ENCODE measurements at regions not wholly inside any gene's neighbourhood (a gene's known extent, or its start where the extent isn't known, plus 50 kb on each side); places are given as distances from the start of the nearest gene placed in this dataset.

DNA sequence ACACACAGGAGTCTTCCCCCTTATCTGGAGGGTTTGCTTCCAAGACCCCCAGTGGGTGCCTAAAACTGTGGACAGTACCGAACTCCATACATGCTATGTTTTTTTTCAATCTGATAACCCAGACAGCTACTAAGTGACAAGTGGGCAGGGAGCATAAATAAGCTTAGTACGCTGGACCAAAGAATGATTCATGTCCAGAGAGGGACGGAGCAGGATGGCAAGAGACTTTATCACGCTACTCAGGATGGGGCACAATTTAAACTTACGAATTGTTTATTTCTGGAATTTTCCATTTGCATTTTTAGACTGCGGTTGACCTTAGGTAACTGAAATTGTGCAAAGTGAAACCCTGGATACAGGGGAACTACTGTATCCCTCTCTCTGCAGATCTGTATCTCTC lies 410.0 kb upstream of the MKI67 start:
- no peak for DNase-seq

DNA sequence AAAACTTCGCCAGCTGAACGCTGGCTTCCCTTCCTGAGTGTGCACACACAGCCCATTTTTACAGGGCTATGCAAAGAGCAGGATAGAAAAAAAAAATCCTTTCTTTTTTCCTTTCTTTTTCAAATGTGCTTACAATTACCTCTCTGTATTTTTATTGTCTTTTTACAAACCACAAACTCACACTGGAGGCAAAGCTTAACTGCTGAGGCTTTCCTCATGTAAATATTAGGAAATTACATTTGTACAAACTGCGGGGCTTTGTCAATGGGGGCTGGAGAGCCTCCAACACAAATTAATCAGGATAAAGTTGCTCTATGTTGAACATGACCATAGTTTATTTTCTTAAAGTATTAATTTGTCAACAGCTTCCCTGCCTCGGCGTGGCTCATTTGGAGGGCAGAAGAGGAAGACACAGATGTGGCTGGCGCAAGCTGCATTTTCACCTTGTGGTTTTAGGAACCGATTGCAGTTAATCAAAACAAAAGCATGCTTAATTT lies 411.7 kb upstream of the MKI67 start:
- peak; percentile 46 for DNase-seq

DNA sequence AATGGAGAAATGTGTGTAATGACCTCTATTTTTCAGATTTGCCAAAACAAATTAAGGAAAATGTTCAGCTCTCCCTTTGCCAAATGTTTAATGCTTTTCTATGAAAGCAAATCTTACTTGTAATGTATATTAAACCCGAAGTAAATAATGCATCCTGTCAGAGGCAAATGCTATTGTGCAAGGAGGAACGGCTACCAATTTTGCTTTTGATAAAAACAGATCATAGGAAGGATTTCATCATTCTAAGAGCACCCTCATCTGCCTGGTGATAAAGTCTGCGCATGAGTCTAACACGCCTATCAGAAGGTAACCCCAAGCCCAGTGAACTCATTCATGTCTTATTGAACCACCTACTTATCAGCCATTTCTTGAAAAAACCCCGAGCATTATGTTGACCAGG lies 412.4 kb upstream of the MKI67 start:
- no peak for DNase-seq

DNA sequence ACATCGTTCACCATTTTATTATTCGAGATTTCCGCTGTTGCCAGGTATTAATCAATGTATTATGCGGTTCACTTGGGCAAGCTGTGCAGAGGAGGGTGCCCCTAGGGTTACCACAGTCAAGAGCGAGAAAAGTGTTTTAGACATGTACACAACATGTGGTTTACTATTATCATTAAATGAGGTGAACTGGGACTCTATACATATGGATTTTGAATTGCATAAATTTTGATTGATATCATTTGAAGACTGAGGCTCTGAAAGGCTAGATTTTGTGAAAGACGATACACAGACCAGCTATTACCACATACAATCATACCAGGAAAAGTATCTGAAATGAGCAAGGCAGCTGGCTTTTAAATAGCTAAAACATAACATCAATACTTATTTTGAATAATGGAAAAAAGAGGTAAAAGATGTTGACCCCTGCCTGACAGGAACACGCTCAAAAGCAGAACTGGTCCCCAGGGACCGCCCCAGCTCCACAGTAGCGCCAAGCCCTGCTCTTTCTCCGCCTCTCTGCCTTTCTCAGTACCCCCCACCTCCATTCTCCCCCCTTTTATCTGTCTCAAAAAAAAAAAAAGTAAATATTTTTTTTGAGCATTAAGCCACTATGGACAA lies 413.4 kb upstream of the MKI67 start:
- DNase-seq, result peak; percentile 64

DNA sequence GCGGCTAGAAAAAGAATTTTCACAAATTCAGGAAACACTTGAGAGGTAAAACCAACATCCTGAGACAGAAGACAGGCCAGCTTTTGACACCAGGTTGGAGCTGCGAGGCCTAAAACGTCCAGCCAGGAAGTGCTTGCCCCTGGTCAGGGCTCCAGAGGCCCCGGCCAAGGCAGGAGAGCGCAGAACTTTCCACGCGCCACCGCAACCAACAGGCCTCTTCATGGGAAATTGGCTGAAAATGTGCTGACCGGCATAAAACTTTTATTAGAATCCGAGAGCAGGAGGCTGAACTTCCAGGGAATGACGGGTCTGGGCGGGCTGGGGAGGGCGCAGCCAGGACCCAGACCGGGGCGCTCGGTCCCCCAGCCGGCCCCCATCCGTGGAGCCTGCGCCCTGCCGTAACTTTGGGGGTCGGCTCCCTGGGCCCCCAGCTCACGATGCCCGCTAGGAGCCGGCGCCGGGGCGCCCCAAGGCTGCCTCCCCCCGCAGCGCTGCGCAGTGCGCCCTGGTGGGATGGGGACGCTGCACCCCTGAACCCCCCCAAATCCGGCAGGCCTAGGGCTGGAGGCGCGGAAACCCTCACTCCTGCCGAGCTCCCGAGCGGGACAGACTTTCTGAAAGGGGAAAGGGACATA lies 414.0 kb upstream of the MKI67 start:
- no peak for DNase-seq

DNA sequence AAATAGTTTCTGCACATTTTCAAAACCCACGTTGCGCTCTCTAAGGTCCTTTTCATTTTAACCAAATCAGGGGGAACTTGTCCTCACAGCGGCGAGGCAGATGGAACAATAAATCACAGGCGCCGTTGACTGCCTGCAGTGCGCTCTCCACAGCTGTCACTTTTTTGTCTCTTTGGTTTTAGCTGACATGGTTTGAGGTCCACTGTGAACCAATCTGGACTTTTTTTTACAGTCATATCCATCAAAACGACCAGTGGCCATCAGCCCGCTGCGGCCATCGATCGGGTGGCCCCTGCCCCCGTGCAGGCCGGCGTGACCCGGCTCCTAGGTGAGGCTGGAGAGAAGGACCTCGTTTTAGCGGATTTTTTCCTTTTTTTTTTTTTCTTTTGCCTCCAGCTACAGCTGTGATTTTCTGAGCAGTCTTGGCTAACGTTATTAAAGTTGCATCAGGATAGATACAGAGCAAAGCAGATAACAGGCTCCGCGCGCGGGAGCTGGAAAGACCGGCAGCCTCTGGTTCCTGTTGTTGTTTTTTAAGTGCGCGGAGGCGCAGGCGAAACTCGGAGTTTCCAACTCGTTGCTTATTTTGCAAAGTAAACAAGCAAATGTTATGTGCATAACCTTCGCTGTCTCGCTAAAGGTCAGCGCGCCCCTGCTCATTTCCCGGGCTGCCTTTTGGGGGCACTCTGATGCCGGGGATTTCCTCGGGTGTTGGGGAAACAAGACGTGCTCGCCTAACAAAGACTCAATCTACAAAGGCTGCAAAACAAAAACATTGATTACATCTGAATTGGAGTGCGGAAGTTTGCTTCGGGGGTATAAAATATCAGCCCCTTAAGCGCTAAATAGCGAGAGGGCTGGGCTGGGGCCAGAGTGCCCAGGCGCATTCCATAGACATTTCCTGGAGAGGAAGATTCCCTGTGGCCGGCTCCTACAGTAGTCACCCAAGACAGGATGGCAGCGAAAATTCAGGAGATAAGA lies 414.8 kb upstream of the MKI67 start:
- DNase-seq, result peak; percentile 92

DNA sequence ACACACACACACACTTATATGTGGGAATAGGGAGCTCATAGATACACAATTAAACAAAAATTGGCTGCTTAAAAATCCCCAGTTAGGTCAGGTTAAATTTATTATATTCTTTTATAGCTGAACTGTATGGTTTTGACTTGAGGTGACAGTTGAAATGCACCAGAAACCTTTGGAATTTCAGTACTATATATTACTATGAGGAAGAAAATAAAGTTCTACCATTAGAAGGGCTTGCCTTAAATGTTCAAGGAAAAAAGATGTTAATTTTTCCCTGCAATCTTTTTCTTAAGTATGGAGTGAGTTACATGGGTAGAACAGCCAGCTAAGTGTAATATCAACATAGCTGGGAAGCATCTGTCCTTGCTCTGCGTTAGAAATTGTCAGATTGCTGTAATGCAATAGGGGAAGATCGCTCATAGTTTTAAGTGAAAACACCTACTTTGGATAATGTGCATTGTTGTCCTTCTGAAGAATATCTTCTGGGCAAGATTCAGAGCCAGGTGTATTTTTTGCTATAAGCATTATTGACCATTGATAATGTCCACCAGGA lies 415.8 kb upstream of the MKI67 start:
- peak; percentile 33 for DNase-seq

DNA sequence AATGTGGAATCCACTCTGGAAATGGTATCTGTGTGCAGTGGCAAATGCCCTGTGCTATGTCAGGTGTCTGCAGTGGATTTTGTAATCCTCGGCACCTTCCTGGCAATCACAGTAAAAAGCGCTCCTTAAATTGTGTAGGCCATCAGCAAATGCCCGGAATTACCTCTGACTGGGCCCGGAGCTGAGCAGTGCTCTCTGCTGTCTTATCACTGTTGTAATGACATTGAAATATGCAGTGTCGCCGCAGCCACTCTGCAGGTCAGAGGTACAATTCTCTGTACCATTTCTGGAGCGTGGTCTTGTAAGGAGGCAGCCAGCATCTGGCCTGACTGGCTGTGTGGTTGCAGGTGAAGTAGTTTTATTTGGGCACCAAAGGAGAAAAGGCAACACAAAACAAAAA lies 416.4 kb upstream of the MKI67 start:
- DNase-seq, result no peak

DNA sequence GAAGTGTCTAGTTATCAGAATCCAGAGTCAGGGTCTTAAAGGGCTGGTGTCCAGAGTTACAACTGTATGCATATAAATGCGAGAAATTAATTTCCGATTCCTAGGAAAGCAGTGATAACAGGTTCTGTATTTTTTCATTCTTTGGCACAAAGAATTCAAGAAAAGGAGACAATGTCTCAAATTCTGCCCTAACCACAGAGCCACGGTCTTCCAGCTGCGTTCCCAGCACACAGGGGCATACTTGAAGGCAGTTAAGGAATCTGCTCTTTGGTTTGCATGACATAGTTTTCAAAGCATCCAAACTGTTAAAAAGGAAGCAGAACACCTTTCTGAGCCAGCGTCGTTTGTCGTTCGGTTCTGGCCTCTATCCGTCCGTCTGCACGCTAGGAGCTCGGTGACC lies 416.9 kb upstream of the MKI67 start:
- DNase-seq, result no peak

DNA sequence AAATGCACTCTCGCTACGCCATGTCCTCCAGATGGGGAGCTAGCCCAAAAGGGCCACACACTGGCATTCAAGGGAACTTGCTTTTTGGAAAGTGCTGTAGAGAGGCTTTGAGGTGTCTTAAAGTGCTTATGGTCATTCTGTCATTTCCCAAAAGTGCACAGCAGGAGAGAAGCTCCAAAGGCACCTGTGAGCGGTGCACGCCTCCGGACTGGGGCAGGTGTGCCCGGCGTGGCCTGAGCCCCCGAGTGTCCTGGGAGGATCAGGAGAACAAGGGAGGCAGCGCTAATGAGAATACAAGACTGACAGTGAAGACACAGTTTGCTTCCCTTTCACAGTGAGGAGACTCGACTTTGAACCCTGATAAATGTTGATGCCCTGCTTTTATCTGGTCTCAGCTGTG lies 419.0 kb upstream of the MKI67 start:
- no peak for DNase-seq

DNA sequence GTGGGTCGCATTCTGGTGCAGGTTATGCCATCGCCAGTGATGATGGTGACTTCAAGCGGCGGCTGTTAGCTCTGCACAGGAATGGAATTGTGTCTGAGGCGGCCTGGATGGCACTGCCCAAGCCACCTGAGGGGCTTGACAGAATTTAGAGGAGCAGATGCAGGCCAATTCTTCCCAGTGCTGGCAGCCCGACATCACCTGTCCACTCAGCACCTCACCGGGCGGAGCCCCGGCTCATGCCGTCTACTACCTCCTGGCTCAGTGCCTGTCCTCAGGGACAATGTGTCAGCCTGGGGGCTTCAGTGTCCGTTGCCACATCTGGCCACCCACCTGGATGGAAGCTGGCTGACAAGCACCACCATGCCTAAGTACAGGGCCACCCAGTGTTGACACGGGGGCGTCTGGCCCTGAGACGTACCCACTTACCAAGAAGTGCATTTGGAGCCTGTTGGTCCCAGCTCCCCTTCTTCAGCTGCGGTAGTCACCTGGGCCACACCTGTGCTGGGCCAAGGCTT lies 420.5 kb upstream of the MKI67 start:
- DNase-seq, result no peak

DNA sequence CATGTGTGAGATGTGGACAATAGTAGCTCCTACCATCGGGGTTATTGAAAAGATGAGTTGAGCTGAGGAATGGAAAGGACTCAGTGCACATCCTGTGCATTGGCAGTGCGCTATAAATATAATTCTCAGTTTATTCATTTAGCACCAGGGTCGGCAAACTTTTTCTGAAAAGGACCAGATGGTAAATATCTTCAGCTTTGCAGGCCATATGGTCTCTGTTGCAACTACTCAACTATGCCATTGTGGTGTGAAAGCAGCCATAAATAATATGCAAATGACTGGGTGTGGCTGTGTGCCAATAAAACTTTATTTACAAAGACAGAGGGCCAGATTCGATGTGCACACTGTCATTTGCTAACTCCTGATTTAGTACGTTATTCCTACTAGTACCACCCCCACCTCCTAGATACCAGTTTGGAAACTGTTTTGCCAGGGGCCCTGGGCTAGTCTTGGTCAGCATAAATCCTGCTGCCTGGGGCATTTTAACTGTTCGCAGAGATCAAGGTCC lies 422.9 kb upstream of the MKI67 start:
- DNase-seq, result peak; percentile 78

DNA sequence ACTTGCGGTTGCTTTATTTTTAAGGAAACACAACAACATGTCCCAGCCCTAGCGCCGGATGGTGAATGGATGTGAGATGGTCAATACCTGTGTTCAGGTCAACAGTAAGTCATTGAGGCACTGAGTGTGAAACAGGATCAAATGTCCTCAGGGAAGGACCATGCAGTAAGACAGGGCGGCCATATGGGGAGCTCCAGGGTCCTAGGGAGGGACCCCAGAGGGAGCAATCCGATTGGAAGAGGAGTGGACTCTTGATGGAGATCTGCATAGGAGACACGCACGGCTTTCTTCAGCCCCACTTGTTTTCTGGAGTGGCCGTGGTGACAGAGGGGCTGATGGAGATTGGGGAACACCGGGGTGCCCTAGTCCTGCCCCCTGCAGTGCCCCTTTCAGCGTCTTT lies 423.8 kb upstream of the MKI67 start:
- DNase-seq, result no peak

DNA sequence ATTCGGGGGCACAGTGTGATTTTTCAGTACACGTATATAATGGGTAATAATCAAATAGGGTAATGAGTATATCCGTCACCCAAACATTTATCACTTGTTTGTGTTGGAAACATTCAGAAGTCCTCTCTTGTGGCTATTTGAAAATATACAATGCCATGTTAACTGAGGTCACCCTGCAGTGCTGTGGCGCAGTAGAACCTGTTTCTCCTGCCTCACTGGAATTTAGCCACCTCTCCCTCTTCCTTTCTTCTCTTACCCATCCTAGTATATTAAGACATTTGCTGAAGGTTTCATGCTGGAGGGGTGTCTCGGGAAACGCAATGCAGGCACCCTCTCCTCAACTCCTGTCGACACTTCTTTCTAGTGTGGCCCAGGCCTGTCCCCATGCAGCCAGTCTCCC lies 425.3 kb upstream of the MKI67 start:
- no peak for DNase-seq

DNA sequence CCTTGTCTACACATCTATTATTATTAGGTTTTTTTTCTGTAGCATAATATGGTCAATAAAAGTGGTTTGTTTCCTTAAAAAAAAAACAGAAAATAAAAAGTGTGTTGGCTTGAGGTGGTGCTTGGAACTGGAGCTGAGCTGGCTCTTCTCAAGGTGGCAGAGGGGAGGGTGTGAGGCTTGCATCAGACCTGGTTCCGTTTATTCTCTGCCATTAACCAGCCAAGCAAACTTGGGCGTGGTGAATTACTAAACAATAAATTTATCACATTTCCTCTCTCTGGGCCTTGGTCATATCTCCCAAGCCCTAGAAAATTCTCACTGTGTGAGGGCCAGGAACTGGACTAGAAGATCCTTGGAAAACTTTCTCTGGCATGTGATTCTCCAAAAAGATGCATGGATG lies 427.5 kb upstream of the MKI67 start:
- DNase-seq, result no peak

DNA sequence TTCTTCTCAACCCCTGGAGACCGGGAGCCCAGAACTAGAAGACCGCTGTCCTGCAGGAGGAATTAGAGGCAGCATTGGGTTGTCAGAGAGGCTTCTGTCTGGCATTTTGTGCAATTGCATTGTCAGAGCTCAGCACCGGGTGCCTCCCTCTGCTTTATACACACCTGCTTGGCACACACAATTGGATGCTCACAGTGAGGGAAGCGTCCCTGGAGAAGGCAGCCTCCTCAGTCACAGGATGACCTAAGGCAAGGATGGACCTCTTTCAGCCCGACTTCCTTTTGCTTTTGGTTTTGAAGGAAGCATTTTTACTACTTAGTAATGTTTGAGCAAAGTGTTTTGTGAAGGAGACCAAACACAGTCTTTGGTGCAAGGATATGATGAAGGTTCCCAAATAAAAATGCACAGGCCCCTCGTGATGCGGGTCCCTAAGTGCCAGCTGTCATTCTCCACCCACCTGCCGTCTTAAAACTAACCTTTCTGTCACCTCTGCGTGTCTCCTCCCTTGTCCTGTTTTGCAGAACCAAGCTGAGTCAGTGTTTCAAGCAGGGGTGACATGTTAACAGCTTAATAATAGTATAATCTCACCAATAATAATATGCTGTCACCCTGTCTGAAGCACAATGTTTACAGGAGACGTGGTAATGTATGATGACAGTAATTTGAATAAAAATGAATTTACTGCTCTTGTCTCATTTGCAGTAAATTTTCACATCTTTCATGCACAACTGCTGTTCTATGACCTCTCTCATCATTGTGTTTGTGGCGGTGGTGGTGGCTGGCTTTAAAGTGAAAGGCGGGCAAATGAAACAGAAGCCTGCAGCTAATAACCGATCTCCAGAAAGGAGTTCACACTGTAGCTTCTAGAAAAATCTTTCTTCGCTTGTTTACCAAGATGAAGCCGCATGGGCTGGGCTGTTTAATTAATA lies 430.2 kb upstream of the MKI67 start:
- DNase-seq, result peak; percentile 63

DNA sequence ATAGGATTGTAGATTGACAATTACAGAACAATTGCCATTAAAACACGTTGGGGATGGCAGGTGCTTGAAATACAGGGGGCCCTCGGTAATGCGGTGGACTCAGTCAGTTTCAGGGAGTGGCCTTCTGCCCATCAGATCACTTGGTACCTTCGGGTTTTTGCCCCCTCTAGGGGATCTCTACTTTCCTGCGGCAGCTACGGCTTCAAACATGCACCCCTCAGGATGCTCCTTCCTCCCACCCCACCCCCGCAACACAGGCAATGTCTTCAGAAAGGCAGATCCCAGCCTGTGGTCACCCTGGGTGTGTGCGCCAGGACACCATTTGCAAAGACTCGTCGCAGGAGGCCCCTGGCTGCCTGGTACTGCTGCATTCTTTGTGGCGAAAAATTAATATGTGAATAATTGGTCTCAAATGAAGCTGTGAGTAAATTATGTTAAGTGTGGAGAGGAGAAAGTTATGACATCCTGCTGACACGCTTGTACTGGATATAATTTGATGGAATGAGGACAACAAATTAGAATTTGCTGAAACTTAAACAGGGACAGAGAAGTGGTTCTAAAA lies 431.0 kb upstream of the MKI67 start:
- DNase-seq, result no peak

DNA sequence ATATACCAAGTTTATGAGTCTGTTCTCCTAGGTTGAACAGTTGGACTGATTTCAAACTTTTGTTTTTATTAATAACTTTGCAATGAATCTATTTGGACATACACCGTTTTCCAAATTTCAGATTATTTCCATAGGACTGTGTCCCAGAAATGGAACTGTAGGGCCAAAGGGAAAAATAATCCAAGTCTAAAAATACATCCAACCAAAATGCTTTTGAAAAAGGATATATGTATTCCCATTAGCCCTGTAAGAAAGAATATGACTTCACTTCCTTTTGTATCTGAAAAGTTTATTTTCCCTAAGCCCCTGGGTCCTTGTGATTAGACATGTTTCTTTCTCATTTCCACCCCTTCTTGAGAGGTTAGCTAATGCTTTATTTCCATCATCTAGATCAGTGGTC lies 434.2 kb upstream of the MKI67 start:
- no peak for DNase-seq

DNA sequence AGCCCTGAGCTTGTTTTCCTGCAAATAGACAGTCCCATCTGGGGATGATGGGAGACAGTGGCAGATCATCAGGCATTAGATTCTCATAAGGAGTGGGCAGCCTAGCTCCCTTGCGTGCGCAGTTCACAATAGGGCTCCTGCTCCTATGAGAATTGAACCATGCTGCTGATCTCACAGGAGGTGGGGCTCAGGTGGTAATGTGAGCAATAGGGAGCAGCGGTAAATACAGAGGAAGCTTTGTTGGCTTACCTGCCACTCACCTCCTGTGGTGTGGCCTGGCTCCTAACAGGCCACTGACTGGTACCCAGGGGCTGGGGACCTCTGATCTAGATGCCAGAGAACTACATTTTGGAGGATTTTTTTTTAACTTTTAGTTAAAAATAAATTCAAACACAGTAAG lies 434.8 kb upstream of the MKI67 start:
- DNase-seq, result no peak

DNA sequence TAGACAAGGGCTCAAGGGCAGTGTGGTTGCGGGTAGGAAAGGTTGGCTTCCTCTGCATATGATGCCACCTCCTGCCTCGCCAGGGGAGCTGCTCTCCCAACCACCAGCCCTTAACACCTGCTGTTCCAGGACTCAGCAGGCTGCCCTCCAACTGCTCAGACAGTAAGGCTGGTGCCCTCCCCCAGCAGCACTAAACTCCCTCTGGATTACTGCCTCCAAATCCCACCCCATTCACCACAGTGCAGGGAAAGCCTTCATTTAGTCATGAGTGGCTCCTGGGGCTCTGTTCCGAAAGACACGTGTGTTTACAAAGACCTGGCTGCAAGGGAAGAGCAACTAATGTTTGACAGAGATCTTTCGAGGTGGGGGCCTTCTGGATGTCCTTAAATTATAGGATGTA lies 437.2 kb upstream of the MKI67 start:
- DNase-seq, result no peak

DNA sequence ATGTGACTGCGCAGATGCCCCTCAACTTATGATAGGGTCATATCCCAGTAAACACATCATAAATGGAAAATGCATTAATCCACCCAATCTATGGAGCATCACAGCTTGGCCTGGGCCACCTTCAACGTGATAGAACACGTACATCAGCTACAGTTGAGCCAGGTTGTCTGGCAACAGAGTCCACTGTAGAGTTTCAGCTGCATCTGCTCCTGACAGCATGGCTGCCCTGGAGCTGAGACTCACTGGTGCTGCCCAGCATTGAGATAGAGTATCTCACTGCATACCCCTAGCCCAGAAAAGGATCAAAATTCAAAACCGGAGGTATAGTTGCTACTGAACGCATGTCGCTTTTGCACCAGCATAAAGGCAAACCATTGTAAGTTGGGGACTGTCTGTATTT lies 437.7 kb upstream of the MKI67 start:
- DNase-seq, result no peak
